SK-N-SH treated with all-trans-retinoic acid at 6 μM for 48 hours (cell line): ENCODE measurements at regions not wholly inside any gene's neighbourhood (a gene's known extent, or its start where the extent isn't known, plus 50 kb on each side); places are given as distances from the start of the nearest gene placed in this dataset.

Experiments
- ATAC-seq: fragments of 200-7000 bp; cut with Tn5 transposase; 3 replicates; pipeline ENCODE4 v1.9.1; 2020; ENCODE audit warnings: mild to moderate bottlenecking, moderate library complexity
- ARNTL ChIP-seq: fragments of 450-650 bp; formaldehyde crosslinking; IDR thresholded peaks from 2 replicates; pipeline ENCODE4 v1.5.0; 2020; ENCODE audit warnings: low read depth, mild to moderate bottlenecking, moderate library complexity, borderline replicate concordance
- BACH2 ChIP-seq: fragments of 250-450 bp; sonication (Bioruptor Pico); IDR thresholded peaks from 2 replicates; pipeline ENCODE4 v1.9.0; 2021; ENCODE audit warnings: mild to moderate bottlenecking, borderline replicate concordance
- CSDC2 ChIP-seq: fragments of 250-450 bp; sonication (Bioruptor Pico); IDR thresholded peaks from 2 replicates; pipeline ENCODE4 v1.5.0; 2020; ENCODE audit warnings: mild to moderate bottlenecking, moderate library complexity
- ESRRG ChIP-seq: fragments of 250-450 bp; sonication (Bioruptor Pico); IDR thresholded peaks from 2 replicates; pipeline ENCODE4 v1.6.1; 2021; ENCODE audit warnings: mild to moderate bottlenecking
- GLIS3 ChIP-seq: fragments of 250-450 bp; sonication (Bioruptor Pico); IDR thresholded peaks from 2 replicates; pipeline ENCODE4 v1.5.0; 2020; ENCODE audit warnings: mild to moderate bottlenecking, moderate library complexity
- ISL1 ChIP-seq: fragments of 250-450 bp; sonication (Bioruptor Pico); IDR thresholded peaks from 2 replicates; pipeline ENCODE4 v2.1.2; 2022; ENCODE audit warnings: mild to moderate bottlenecking, moderate library complexity
- OSR1 ChIP-seq: fragments of 250-450 bp; sonication (Bioruptor Pico); IDR thresholded peaks from 2 replicates; pipeline ENCODE4 v1.8.0; 2022; ENCODE audit warnings: moderate library complexity, mild to moderate bottlenecking, inconsistent platforms
- PATZ1 ChIP-seq: fragments of 250-450 bp; sonication (Bioruptor Pico); IDR thresholded peaks from 2 replicates; pipeline ENCODE4 v1.8.0; 2020; ENCODE audit warnings: mild to moderate bottlenecking, moderate library complexity, borderline replicate concordance
- POU6F1 ChIP-seq: fragments of 250-450 bp; sonication (Bioruptor Pico); IDR thresholded peaks from 2 replicates; pipeline ENCODE4 v1.8.0; 2021; ENCODE audit warnings: low read depth, mild to moderate bottlenecking, moderate library complexity, borderline replicate concordance
- PPARA ChIP-seq: fragments of 250-450 bp; sonication (Bioruptor Pico); IDR thresholded peaks from 2 replicates; pipeline ENCODE4 v1.5.0; 2020; ENCODE audit warnings: mild to moderate bottlenecking, borderline replicate concordance
- RARB ChIP-seq: fragments of 250-450 bp; sonication (Bioruptor Pico); IDR thresholded peaks from 2 replicates; pipeline ENCODE4 v1.8.0; 2021; ENCODE audit warnings: mild to moderate bottlenecking, moderate library complexity
- SNAI2 ChIP-seq: fragments of 250-450 bp; sonication (Bioruptor Pico); IDR thresholded peaks from 2 replicates; pipeline ENCODE4 v1.5.0; 2020; ENCODE audit warnings: mild to moderate bottlenecking, moderate library complexity
- TCF4 ChIP-seq: fragments of 250-450 bp; sonication (Bioruptor Pico); IDR thresholded peaks from 2 replicates; pipeline ENCODE4 v1.8.0; 2021; ENCODE audit warnings: mild to moderate bottlenecking, moderate library complexity, borderline replicate concordance
- TOX ChIP-seq: fragments of 250-450 bp; sonication (Bioruptor Pico); IDR thresholded peaks from 2 replicates; pipeline ENCODE4 v1.8.0; 2021; ENCODE audit warnings: mild to moderate bottlenecking, moderate library complexity, borderline replicate concordance
- ZC3H10 ChIP-seq: fragments of 250-450 bp; sonication (Bioruptor Pico); IDR thresholded peaks from 2 replicates; pipeline ENCODE4 v1.5.1; 2021; ENCODE audit warnings: mild to moderate bottlenecking, moderate library complexity
- ZFP3 ChIP-seq: fragments of 250-450 bp; sonication (Bioruptor Pico); IDR thresholded peaks from 2 replicates; pipeline ENCODE4 v1.5.0; 2020; ENCODE audit warnings: mild to moderate bottlenecking, moderate library complexity
- ZFP30 ChIP-seq: fragments of 450-650 bp; formaldehyde crosslinking; IDR thresholded peaks from 2 replicates; pipeline ENCODE4 v1.5.0; 2022; ENCODE audit warnings: mild to moderate bottlenecking, moderate library complexity
- ZNF565 ChIP-seq: fragments of 450-650 bp; formaldehyde crosslinking; conservative IDR thresholded peaks from 2 replicates; pipeline ENCODE4 v1.5.0; 2020; ENCODE audit warnings: low read depth, mild to moderate bottlenecking, moderate library complexity
- ZNF8 ChIP-seq: fragments of 450-650 bp; formaldehyde crosslinking; IDR thresholded peaks from 2 replicates; pipeline ENCODE4 v1.5.0; 2020; ENCODE audit warnings: mild to moderate bottlenecking, moderate library complexity
- TF ChIP-seq, protein P1 (sequence below): fragments of 250-450 bp; sonication (Bioruptor Pico); IDR thresholded peaks from 2 replicates; pipeline ENCODE4 v1.5.1; 2020; ENCODE audit warnings: low read depth, mild to moderate bottlenecking, moderate library complexity
- TF ChIP-seq, protein P2 (sequence below): fragments of 250-450 bp; sonication (Bioruptor Pico); IDR thresholded peaks from 2 replicates; pipeline ENCODE4 v1.5.0; 2020; ENCODE audit warnings: mild to moderate bottlenecking, moderate library complexity
- TF ChIP-seq, protein P3 (sequence below): fragments of 250-450 bp; sonication (Bioruptor Pico); IDR thresholded peaks from 2 replicates; pipeline ENCODE4 v1.5.1; 2021; ENCODE audit warnings: mild to moderate bottlenecking, moderate library complexity

DNA sequence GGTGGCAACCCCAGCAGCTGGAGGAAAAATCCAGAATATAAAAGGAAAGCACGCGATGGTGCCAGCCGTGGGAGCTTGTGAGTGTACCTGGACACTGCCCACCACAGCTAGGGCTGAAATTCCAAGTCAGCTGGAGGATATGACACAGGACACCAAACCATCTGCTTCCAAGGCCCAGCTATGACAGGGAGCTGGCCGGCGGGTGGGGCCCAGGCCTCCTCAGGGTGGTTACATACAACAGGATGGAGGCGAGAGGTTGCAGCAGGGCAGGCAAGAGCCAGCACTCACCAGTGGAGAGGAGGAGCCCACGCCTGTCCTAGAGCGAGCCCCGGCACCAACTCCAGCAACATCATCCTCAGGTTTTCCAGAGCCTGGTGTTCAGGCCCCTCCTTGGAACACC is 163.2 kb upstream of the RPL38 start:
- no peak for ATAC-seq
- TF ChIP-seq RARB (CRISPR knock-in tag) (no peak), ZFP30 (CRISPR knock-in tag) (no peak), TOX (no peak), ZNF8 (CRISPR knock-in tag) (no peak), SNAI2 (CRISPR knock-in tag) (no peak), TCF4 (CRISPR knock-in tag) (no peak), BACH2 (no peak), GLIS3 (CRISPR knock-in tag) (no peak), ARNTL (CRISPR knock-in tag) (no peak), PATZ1 (CRISPR knock-in tag) (no peak), ZC3H10 (CRISPR knock-in tag) (no peak), ZNF565 (CRISPR knock-in tag) (no peak), ISL1 (CRISPR knock-in tag) (no peak), CSDC2 (CRISPR knock-in tag) (no peak), ZFP3 (no peak)
- TF ChIP-seq, protein P1, sequence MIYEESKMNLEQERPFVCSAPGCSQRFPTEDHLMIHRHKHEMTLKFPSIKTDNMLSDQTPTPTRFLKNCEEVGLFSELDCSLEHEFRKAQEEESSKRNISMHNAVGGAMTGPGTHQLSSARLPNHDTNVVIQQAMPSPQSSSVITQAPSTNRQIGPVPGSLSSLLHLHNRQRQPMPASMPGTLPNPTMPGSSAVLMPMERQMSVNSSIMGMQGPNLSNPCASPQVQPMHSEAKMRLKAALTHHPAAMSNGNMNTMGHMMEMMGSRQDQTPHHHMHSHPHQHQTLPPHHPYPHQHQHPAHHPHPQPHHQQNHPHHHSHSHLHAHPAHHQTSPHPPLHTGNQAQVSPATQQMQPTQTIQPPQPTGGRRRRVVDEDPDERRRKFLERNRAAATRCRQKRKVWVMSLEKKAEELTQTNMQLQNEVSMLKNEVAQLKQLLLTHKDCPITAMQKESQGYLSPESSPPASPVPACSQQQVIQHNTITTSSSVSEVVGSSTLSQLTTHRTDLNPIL (CRISPR knock-in tag): no peak
- TF ChIP-seq, protein P2, sequence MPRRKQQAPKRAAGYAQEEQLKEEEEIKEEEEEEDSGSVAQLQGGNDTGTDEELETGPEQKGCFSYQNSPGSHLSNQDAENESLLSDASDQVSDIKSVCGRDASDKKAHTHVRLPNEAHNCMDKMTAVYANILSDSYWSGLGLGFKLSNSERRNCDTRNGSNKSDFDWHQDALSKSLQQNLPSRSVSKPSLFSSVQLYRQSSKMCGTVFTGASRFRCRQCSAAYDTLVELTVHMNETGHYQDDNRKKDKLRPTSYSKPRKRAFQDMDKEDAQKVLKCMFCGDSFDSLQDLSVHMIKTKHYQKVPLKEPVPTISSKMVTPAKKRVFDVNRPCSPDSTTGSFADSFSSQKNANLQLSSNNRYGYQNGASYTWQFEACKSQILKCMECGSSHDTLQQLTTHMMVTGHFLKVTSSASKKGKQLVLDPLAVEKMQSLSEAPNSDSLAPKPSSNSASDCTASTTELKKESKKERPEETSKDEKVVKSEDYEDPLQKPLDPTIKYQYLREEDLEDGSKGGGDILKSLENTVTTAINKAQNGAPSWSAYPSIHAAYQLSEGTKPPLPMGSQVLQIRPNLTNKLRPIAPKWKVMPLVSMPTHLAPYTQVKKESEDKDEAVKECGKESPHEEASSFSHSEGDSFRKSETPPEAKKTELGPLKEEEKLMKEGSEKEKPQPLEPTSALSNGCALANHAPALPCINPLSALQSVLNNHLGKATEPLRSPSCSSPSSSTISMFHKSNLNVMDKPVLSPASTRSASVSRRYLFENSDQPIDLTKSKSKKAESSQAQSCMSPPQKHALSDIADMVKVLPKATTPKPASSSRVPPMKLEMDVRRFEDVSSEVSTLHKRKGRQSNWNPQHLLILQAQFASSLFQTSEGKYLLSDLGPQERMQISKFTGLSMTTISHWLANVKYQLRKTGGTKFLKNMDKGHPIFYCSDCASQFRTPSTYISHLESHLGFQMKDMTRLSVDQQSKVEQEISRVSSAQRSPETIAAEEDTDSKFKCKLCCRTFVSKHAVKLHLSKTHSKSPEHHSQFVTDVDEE (CRISPR knock-in tag): no peak
- TF ChIP-seq, protein P3, sequence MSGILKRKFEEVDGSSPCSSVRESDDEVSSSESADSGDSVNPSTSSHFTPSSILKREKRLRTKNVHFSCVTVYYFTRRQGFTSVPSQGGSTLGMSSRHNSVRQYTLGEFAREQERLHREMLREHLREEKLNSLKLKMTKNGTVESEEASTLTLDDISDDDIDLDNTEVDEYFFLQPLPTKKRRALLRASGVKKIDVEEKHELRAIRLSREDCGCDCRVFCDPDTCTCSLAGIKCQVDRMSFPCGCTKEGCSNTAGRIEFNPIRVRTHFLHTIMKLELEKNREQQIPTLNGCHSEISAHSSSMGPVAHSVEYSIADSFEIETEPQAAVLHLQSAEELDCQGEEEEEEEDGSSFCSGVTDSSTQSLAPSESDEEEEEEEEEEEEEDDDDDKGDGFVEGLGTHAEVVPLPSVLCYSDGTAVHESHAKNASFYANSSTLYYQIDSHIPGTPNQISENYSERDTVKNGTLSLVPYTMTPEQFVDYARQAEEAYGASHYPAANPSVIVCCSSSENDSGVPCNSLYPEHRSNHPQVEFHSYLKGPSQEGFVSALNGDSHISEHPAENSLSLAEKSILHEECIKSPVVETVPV (CRISPR knock-in tag): no peak

DNA sequence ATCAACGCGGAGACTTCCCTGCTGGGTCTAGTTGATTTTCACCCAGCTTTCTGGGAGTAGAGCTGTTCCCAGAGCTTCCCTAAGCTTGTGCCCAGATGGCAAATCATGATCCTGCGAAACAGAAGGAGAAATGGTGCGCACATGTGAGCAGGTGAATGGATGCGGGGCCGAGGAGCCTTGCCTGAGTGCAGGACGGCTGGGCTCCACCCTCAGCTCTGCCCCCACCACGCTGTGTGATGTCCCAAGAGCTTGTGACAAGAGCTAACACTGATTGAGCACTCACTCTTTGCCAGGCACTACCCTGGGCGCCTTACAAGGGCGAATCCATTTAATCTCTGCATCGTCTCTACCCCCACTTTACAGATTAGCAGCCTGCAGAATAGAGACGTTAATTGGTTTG is 162.7 kb upstream of the RPL38 start:
- ATAC-seq: no peak
- TF ChIP-seq ZNF565 (CRISPR knock-in tag) (no peak), ISL1 (CRISPR knock-in tag) (no peak), OSR1 (CRISPR knock-in tag) (no peak), BACH2 (no peak), TCF4 (CRISPR knock-in tag) (no peak)

DNA sequence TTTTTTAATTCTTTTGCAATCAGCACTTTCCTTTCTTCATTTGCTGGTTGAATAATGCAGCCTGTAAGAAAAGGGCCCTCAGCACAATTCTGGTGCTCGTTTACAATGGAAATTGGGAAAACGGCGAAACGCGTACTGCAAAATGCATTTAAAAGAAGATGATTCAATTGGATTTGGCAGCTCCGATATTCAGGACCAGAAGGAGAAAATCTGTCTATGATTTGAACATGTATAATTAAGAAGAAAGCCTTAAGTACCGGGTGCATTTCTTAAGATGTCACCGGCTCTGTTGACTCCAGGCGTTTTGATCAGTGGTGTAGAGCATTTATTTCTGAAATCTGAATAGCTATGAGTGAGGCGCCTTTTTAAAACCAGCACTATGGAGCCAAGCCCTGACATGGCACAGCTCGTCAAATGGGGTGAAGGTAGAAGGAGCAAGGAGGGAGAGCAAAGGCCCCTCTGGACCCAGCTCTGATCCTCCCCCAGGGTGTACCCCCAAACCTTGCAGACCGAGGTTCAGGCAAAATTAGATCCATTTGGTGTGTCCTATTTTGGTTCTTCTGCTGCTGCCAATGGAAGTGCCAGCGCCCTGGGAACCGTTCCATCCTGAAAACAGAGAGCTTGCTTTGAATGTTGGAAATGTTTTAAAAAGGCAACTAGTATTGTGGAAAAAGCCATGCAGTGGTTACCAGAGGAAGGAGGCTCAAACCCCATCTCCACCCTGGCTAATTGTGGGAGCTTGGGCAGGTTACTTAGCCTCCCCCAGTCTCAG is 161.4 kb upstream of the RPL38 start:
- no peak for ATAC-seq
- no peak for TF ChIP-seq CSDC2 (CRISPR knock-in tag)
- TF ChIP-seq ZFP30 (CRISPR knock-in tag): no peak
- no peak for TF ChIP-seq ESRRG
- TF ChIP-seq, protein P1 (CRISPR knock-in tag): no peak
- TF ChIP-seq RARB (CRISPR knock-in tag): no peak
- TF ChIP-seq ZC3H10 (CRISPR knock-in tag): no peak
- no peak for TF ChIP-seq TOX
- TF ChIP-seq, protein P3 (CRISPR knock-in tag): no peak
- TF ChIP-seq PPARA (CRISPR knock-in tag): no peak
- TF ChIP-seq ARNTL (CRISPR knock-in tag): no peak
- TF ChIP-seq POU6F1 (CRISPR knock-in tag): no peak
- no peak for TF ChIP-seq ISL1 (CRISPR knock-in tag)
